GM12878 (cell line): ENCODE measurements at regions not wholly inside any gene's neighbourhood (a gene's known extent, or its start where the extent isn't known, plus 50 kb on each side); places are given as distances from the start of the nearest gene placed in this dataset.

ENCODE experiments used
- ATAC-seq: fragments of 200-7000 bp; cut with Tn5 transposase; 3 replicates; pipeline ENCODE4 v1.9.1; 2020; ENCODE audit warnings: mild to moderate bottlenecking, moderate library complexity
- BruUV-seq: library from RNA; stranded (reverse); fragments of 400-500 nt; replicated peaks from 2 replicates; lab custom pipeline; 2021; lab: Mats Ljungman, UMichigan
- CTCF ChIA-PET: fragments of 300-600 bp; sonication (Branson Sonifier 250); formaldehyde crosslinking; extraction: SDS; loops from one replicate; lab custom pipeline; 2021; ENCODE audit warnings: inconsistent platforms; lab: Yijun Ruan, JAX
- POLR2A ChIA-PET: fragments of 350-600 bp; formaldehyde crosslinking; extraction: SDS; loops from one replicate; lab custom pipeline; 2021; ENCODE audit warnings: inconsistent platforms; lab: Charles Lee
- RAD21 ChIA-PET: fragments of 300-600 bp; sonication (Branson Sonifier 250); formaldehyde crosslinking; loops from one replicate; lab custom pipeline; 2023; ENCODE audit warnings: antibody characterized with exemption; ENCODE audit not compliant: unreplicated experiment; lab: Charles Lee
- SMC1A ChIA-PET: fragments of 300-600 bp; sonication (Branson Sonifier 250); formaldehyde crosslinking; loops from one replicate; lab custom pipeline; 2023; ENCODE audit not compliant: unreplicated experiment, uncharacterized antibody; lab: Charles Lee
- DNase-seq: peaks from one replicate; pipeline ENCODE4 v3.0.0-alpha.2; 2011; ENCODE audit warnings: low read depth, low spot score
- FAIRE-seq: peaks from 3 replicates; lab custom pipeline; 2011; peaks lifted over from hg19 to GRCh38; lab: Jason Lieb, UNC
- H2AFZ ChIP-seq: 2 replicates; pipeline ENCODE4 v1.6.0; 2011; ENCODE audit warnings: low read depth, low read length, control low read depth; ENCODE audit not compliant: control insufficient read depth
- H3K27ac ChIP-seq: 2 replicates; pipeline ENCODE4 v1.5.1; 2011; ENCODE audit warnings: control low read depth; ENCODE audit not compliant: control insufficient read depth, insufficient read depth
- H3K27me3 ChIP-seq, 2 experiments: replicated peaks in 1 of 2; 2 replicates each; pipeline versions ENCODE4 v1.6.0 to v1.6.1; 2011; ENCODE audit warnings: low read length in 1 of 2; ENCODE audit not compliant: control insufficient read depth in 2 of 2, insufficient read depth in 2 of 2
- H3K36me3 ChIP-seq, 2 experiments: 2 replicates each; pipeline ENCODE4 v1.5.1; 2011; ENCODE audit warnings: low read length in 1 of 2; ENCODE audit not compliant: control insufficient read depth in 2 of 2, insufficient read depth in 2 of 2
- H3K4me1 ChIP-seq: 2 replicates; pipeline ENCODE4 v1.6.1; 2011; ENCODE audit warnings: mild to moderate bottlenecking, low read length, moderate library complexity, mixed read lengths; ENCODE audit not compliant: control insufficient read depth, insufficient read depth
- H3K4me2 ChIP-seq: 2 replicates; pipeline ENCODE4 v1.6.0; 2011; ENCODE audit warnings: control low read depth; ENCODE audit not compliant: control insufficient read depth, insufficient read depth
- H3K4me3 ChIP-seq: fragments of 200-600 bp; sonication (generic); 2 replicates; pipeline ENCODE4 v1.5.1; 2016
- H3K79me2 ChIP-seq: 2 replicates; pipeline ENCODE4 v1.6.0; 2011; ENCODE audit warnings: low read length; ENCODE audit not compliant: control insufficient read depth, insufficient read depth
- H3K9ac ChIP-seq: 2 replicates; pipeline ENCODE4 v1.8.0; 2011; ENCODE audit warnings: low read length, control low read depth, mixed read lengths; ENCODE audit not compliant: control insufficient read depth, insufficient read depth
- H3K9me3 ChIP-seq: replicated peaks from 3 replicates; pipeline ENCODE4 v1.5.1; 2011; ENCODE audit warnings: mild to moderate bottlenecking, low read length; ENCODE audit not compliant: control insufficient read depth, insufficient read depth
- H4K20me1 ChIP-seq: 2 replicates; pipeline ENCODE4 v1.6.0; 2011; ENCODE audit not compliant: control insufficient read depth, insufficient read depth
- CREM ChIP-seq: IDR thresholded peaks from 2 replicates; pipeline ENCODE4 v1.6.1; 2014; ENCODE audit warnings: antibody characterized with exemption, low read depth
- EZH2 ChIP-seq: IDR thresholded peaks from 2 replicates; pipeline ENCODE4 v1.6.1; 2012; ENCODE audit warnings: low read depth, mild to moderate bottlenecking, control low read depth, inconsistent platforms, low read length, borderline replicate concordance; ENCODE audit not compliant: control insufficient read depth
- IKZF2 ChIP-seq, 2 experiments: fragments of 450-650 bp; IDR thresholded peaks; 2 replicates each; pipeline ENCODE4 v1.6.1; 2017; ENCODE audit warnings: mild to moderate bottlenecking in 2 of 2, moderate library complexity in 2 of 2
- MAX ChIP-seq: IDR thresholded peaks from 2 replicates; pipeline ENCODE4 v1.6.1; 2012; ENCODE audit warnings: low read depth, low read length, improper control_type of control experiment
- MTA2 ChIP-seq: fragments of 450-650 bp; IDR thresholded peaks from 2 replicates; pipeline ENCODE4 v1.6.1; 2016; ENCODE audit warnings: low read depth, mild to moderate bottlenecking, moderate library complexity
- NKRF ChIP-seq: fragments of 450-650 bp; conservative IDR thresholded peaks from 2 replicates; pipeline ENCODE4 v1.6.1; 2017; ENCODE audit warnings: mild to moderate bottlenecking, moderate library complexity
- NR2F1 ChIP-seq: fragments of 450-650 bp; conservative IDR thresholded peaks from 2 replicates; pipeline ENCODE4 v1.6.1; 2017; ENCODE audit warnings: mild to moderate bottlenecking
- NRF1 ChIP-seq: conservative IDR thresholded peaks from 2 replicates; pipeline ENCODE4 v1.6.1; 2011; ENCODE audit warnings: mild to moderate bottlenecking, low read depth, low read length, improper control_type of control experiment
- PAX5 ChIP-seq: IDR thresholded peaks from 2 replicates; pipeline ENCODE4 v1.6.1; 2011; ENCODE audit warnings: low read depth, low read length, borderline replicate concordance
- POLR2A ChIP-seq: IDR thresholded peaks from 2 replicates; pipeline ENCODE4 v1.6.1; 2011; ENCODE audit warnings: low read depth, mild to moderate bottlenecking, low read length
- RBBP5 ChIP-seq: fragments of 200-600 bp; sonication (generic); conservative IDR thresholded peaks from 2 replicates; pipeline ENCODE4 v1.6.1; 2016
- STAT3 ChIP-seq: IDR thresholded peaks from 2 replicates; pipeline ENCODE4 v1.6.1; 2011; ENCODE audit warnings: low read depth, low read length, improper control_type of control experiment
- WGBS: methylation state at CpG from one replicate; pipeline ENCODE4 v1.1.6; 2016; ENCODE audit warnings: low lambda C conversion rate; ENCODE audit not compliant: insufficient replicate concordance, insufficient coverage; ENCODE audit errors: missing lambda C conversion rate; 5-methylcytosine and 5-hydroxymethylcytosine counted together
- in situ Hi-C: fragments of 300-500 bp; cut with MboI; formaldehyde crosslinking; loops from 9 replicates; pipeline ENCODE4 v1.14.3; 2018; ENCODE audit warnings: mixed read lengths
- intact Hi-C: fragments of 100-400 bp; cut with micrococcal nuclease; formaldehyde crosslinking; loops from one replicate; pipeline ENCODE4 v1.14.2; 2022; ENCODE audit not compliant: unreplicated experiment
- TF ChIP-seq, protein P1 (sequence below): fragments of 450-650 bp; IDR thresholded peaks from 2 replicates; pipeline ENCODE4 v1.6.1; 2017; ENCODE audit warnings: antibody characterized with exemption, mild to moderate bottlenecking, moderate library complexity

DNA sequence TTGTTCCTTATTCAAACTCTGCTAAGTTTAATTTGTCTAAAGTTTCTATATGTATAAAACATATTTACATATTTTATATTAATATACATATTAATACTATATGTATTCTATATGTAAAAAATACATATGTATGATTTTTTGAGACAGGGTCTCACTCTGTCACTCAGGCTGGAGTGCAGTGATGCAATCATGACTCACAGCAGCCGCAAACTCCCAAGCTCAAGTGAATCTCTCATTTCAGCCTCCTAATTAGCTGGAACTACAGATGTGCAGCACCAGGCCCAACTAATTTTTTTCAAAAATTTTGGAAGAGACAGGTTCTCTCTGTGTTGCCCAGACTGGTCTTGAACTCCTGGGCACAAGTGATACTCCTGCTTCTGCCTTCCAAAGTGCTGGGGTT lies 684.9 kb downstream of the TRAM1L1 start:
- Histone ChIP-seq H3K27ac (no peak overlapping the region), H3K27me3 (no peaks in the 10 kb centered on the region), H2AFZ (no peak overlapping the region), H3K4me1 (no peaks in the 10 kb centered on the region), H3K9ac (no peak overlapping the region), H3K79me2 (no peaks in the 10 kb centered on the region), H4K20me1 (no peaks in the 10 kb centered on the region), H3K4me3 (no peak overlapping the region), H3K36me3 (no peaks in the 10 kb centered on the region), H3K9me3 (no peaks in the 10 kb centered on the region), H3K4me2 (no peak overlapping the region)
- no TSS peak for BruUV-seq
- ChIA-PET SMC1A (interaction anchor here (0.6 to 2.1 kb wide), 6 partner anchors 10 to 88 kb away, joined by 3 to 13 read pairs (median 4); no protein-coding TSS in a partner anchor), CTCF (interaction anchor here (0.6 to 1.2 kb wide), 2 partner anchors 10 to 22 kb away, joined by 3 read pairs; no protein-coding TSS in a partner anchor), POLR2A (no interaction called here), RAD21 (no interaction called here)
- FAIRE-seq, result no peak
- in situ Hi-C loops, result no loop called here
- DNase-seq, result no peak
- TF ChIP-seq RBBP5 (no peak), PAX5 (no peak), NKRF (no peak)
- no peak for ATAC-seq
- intact Hi-C loops, result no loop called here
- 57% methylated on average over 1 of the region's 1 CpG for WGBS

- Histone ChIP-seq H3K9ac (no peak overlapping the region), H3K36me3 (no peaks in the 10 kb centered on the region), H3K4me3 (no peak overlapping the region), H2AFZ (no peak overlapping the region), H3K9me3 (no peaks in the 10 kb centered on the region), H3K4me2 (no peak overlapping the region), H3K27me3 (no peaks in the 10 kb centered on the region), H3K79me2 (no peaks in the 10 kb centered on the region), H4K20me1 (no peaks in the 10 kb centered on the region), H3K27ac (no peak overlapping the region), H3K4me1 (no peaks in the 10 kb centered on the region)
- ATAC-seq (no peak), FAIRE-seq (no peak), DNase-seq (no peak)
- ChIA-PET CTCF (no interaction called here), SMC1A (no interaction called here), RAD21 (no interaction called here), POLR2A (no interaction called here)
- 18% methylated on average over 3 of the region's 3 CpGs for WGBS
- intact Hi-C loops (no loop called here), in situ Hi-C loops (no loop called here)
- TF ChIP-seq IKZF2 (IDR thresholded peaks at IDR 0.05) (no peak), POLR2A (no peak), NR2F1 (no peak), CREM (no peak), MAX (no peak), NRF1 (no peak), MTA2 (no peak), EZH2 (no peak), STAT3 (no peak)
- TF ChIP-seq, protein P1, sequence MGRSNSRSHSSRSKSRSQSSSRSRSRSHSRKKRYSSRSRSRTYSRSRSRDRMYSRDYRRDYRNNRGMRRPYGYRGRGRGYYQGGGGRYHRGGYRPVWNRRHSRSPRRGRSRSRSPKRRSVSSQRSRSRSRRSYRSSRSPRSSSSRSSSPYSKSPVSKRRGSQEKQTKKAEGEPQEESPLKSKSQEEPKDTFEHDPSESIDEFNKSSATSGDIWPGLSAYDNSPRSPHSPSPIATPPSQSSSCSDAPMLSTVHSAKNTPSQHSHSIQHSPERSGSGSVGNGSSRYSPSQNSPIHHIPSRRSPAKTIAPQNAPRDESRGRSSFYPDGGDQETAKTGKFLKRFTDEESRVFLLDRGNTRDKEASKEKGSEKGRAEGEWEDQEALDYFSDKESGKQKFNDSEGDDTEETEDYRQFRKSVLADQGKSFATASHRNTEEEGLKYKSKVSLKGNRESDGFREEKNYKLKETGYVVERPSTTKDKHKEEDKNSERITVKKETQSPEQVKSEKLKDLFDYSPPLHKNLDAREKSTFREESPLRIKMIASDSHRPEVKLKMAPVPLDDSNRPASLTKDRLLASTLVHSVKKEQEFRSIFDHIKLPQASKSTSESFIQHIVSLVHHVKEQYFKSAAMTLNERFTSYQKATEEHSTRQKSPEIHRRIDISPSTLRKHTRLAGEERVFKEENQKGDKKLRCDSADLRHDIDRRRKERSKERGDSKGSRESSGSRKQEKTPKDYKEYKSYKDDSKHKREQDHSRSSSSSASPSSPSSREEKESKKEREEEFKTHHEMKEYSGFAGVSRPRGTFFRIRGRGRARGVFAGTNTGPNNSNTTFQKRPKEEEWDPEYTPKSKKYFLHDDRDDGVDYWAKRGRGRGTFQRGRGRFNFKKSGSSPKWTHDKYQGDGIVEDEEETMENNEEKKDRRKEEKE, result no peak
- BruUV-seq, result no TSS peak
These were observed 687.7 kb downstream of the TRAM1L1 start for GRCh38 chr4:116397714-116398113.
